GM19467 (cell line): ENCODE measurements at regions not wholly inside any gene's neighbourhood (a gene's known extent, or its start where the extent isn't known, plus 50 kb on each side); places are given as distances from the start of the nearest gene placed in this dataset.

ENCODE experiments used
- ATAC-seq: cut with Tn5 transposase; IDR thresholded peaks from one replicate; pipeline ENCODE4 v1.9.1; 2021; ENCODE audit warnings: mild to moderate bottlenecking, moderate library complexity; ENCODE audit not compliant: unreplicated experiment

DNA sequence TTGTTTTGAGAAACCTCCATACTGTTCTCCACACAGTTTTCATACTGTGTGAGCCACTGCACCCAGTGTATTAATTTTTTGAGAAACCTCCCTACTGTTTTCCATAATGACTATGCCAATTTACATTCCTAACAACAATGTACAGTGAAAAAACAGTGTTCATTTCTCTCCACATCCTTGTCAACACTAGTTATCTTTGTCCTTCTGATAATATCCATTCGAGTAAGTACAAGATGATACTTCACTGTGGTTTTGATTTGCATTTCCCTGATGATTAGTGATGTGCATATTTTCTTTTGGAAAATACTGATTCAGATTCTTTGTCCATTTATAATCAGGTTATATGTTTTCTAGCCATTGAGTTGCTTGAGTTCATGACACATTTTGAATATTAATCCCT, 462.0 kb downstream of the CDH11 start:
- ATAC-seq: no peak

DNA sequence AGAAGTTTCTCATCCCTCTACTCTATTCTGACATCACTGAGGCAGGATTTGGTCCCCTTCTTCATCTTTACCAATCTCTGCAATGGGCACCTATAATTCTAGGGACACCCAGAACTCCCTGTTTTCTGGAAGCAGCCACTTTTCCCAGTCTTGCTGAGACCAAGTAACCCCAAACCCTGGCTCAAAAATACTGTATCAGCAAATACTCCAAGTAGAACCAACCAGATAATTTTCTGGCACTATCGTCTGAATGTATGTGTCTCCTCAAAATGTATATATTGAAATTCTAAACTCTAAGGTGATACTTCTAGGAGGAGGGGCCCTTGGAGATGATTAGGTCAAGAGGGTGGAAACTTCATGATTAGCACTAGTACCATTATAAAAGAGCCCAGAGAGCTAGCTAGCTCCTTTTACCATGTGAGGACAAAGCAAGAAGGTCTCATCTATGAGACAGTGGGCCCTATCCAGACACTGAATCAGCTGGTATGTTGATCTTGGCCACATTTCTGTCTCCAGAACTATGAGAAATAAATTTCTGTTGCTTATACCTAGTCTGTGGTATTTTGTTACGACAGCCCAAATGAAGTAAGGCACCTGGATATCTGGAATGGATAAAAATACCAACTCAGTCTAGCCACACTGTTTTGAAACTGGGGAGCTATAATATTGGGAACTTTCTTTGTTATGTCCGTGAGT, 464.4 kb downstream of the CDH11 start:
- ATAC-seq: no peak

DNA sequence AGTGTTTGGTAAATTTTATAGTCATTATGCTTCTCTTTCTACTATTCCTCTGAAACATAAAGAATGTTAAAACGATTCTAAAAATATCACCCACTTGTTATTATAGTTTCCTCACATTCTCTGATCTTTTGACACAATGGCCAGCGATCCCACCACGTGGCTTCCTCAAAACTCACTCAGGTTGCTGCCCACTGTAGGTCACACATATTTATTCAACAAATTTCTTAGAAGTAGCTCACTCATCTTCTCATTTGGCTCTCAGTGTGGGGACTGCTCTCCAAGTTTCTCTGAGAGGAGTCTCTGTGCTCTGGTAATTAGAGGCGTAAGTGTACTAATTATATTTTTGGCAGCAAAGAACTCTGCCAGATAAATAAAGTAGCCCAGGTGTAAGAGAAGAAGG, 465.4 kb downstream of the CDH11 start:
- ATAC-seq: no peak

DNA sequence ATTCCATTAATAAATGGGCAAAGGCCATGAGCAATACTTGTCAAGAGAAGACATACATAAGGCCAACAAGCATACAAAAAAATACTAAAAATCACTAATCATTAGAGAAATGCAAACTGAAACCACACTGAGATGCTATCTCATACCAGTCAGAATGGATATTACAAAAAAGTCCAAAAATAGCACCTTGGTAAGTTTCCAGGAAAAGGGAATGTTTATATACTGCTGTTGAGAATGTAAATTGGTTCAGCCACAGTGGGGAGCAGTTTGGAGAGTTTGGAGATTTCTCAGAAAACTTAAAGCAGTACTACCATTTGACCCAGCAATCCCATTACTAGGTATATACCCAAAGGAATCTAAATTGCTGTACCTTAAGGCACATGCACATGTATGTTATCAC, 467.7 kb downstream of the CDH11 start:
- no peak for ATAC-seq

DNA sequence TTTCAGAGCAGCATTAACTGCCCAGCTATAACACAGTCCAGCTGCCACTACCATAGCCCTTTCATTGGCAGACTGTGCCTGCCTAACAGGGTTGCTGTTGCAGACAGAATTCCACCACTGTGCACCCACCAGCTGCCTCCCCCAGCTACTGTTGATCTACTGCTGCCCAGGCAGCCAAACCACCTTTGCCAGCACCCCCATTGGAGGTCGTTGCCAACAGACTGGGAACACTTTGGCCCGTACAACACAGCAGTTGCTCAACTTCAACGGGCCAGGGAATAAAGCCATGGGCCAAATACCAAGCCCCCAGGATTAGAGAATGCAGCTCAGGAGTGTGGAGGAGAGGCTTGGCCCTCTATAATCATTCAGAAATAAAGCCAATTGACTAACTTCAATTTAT, 473.6 kb downstream of the CDH11 start:
- ATAC-seq: no peak

DNA sequence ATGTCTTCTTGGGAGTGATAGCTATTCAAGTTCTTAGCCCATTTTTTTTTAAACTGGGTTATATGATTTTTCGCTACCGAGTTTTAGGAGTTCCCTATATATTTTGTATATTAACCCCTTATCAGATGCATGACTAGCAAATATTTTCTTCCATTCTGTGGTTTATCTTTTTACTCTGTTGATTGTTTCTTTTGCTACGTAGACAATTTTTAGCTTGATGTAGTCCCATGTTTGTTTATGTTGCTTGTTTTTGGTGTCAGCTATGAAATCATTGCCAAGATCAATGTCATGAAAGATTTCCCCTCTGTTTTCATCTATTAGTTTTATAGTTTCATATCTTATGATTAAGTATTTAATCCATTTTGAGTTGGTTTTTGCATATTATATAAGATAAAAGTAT, 480.5 kb downstream of the CDH11 start:
- no peak for ATAC-seq

DNA sequence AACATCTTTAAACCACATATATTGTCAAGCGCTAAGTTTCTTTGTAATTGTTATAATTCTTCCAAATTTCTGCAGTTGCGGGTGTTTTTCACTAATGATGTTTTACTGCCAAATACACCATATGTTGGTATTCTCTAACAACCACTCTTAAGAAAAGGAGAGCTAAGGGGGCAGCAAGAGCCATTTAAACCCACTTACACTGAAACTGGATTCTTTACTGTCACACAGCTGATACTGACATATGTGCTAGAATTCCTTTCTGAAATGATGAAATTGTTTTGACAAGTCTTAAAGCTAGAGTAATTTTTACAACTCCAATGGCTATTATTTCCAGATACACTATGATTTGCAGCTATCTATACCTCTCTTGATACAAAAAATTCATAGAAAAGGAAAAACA, 483.1 kb downstream of the CDH11 start:
- ATAC-seq: no peak

DNA sequence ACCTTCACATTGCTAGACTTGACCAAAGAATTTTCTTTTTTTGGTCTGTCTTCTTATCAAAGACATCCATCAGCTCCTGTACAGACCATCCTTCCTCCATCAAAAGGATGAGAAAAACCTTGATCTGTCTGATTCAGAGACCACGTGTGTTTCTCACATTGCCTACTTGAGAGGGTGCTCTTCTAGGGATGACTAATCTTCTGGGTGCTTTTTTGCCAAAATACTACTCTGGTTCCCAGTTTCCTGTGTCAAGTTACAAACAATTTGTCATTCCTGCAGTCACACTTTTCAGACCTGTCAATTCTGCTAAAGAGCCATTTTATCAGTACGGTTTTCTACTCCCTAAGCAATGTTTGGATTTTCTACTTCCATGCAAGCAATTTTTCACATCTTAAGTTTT, 492.2 kb downstream of the CDH11 start:
- no peak for ATAC-seq

DNA sequence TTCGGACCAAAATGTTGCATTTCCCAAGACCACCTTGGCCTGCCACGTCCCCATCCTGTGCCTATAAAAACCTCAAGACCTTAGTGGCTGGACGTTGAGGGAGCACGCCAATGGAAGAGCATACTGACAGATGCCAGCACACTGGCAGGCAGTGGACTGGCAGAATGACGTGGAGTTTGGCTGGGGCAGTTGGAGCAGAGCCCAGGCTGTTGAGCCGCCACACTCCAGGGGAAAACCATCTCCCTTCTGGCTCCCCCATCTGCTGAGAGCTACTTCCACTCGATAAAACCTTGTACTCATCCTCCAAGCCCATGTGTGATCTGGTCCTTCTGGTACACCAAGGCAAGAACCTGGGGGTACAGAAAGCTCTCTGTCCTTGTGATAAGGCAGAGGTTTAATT, 494.1 kb downstream of the CDH11 start:
- ATAC-seq: no peak

DNA sequence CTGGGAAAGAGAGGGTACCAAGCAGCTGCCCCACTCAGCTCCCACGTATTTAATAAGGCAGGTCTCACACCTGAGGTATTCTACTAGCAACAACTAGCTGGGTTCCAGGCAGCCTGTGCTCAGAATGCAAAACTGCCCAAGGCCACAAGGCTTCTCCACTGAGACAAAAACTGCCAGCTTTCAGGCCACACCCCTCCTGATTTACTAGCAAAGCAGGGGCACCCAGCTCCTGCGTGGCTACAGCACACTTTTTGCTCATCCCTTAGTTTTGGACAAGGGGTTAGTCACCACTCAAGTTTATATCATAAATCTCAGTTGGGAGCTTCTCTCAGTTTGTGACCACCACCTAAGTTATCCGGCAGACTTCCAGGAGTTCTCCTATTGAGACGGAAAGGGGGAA, 494.6 kb downstream of the CDH11 start:
- ATAC-seq: no peak

DNA sequence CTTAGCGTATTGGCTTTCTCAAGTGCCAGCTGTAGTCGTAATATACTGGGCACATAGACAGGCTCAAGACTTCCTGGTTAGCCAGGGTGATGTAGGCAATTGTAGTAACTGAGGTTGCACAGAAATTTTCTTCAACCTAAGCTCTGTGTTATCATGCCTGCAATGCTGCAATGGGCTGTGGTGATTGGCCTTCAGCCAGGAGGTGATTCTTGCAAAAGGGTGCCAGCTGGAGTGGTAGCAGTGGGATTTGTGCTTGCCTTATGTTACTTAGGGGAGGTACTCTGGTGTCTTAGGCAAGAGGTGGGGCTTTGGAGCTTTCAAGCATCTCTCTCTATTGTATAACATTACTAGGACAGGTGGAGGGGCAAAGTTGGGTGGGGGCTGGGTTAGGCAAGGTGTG, 495.1 kb downstream of the CDH11 start:
- ATAC-seq: no peak

DNA sequence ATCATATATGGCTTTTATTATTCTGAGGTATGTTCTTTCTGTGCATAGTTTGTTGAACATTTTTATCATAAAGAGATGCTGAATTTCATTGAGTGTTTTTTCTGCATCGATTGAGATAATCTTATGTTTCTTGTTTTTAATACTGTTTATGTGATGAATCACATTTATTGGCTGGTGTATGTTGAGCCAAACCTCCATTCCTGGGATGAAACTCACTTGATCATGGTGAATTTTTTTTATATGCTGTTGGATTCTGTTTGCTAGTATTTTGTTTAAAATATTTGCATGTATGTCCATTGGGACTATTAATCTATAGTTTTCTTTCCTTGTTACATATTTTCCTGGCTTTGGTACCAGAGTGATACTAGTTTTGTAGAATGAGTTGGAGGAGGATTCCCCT, 500.2 kb downstream of the CDH11 start:
- no peak for ATAC-seq

DNA sequence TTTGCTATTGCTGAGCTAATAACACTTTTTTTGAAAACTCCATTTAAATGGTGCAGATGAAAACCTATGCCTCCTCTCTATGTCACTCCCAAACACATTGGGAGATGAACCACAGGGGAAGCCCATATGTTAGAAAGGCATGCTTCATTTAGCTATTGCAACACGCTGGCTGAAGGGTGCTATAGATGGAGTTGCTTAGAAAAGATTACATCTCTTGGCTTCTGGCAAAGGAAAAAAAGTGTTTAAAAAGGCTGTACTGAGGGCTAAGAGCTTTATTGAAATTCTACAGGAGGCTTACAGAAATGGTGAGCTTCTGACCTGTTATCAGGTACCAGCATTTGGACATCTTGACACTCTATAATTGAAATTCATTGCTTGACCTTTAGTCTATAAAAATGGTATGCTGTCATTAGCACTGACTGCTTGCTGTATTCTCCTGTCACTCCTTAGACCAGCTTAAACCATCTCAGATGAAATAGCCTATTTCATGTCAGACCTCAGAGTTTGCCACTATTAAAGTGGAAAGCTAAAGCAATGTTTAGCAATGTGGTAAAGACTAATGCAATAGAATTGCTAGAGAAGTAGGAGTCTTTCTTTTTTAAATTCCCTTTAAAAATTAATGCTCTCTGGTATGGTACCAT, 503.9 kb downstream of the CDH11 start:
- no peak for ATAC-seq

DNA sequence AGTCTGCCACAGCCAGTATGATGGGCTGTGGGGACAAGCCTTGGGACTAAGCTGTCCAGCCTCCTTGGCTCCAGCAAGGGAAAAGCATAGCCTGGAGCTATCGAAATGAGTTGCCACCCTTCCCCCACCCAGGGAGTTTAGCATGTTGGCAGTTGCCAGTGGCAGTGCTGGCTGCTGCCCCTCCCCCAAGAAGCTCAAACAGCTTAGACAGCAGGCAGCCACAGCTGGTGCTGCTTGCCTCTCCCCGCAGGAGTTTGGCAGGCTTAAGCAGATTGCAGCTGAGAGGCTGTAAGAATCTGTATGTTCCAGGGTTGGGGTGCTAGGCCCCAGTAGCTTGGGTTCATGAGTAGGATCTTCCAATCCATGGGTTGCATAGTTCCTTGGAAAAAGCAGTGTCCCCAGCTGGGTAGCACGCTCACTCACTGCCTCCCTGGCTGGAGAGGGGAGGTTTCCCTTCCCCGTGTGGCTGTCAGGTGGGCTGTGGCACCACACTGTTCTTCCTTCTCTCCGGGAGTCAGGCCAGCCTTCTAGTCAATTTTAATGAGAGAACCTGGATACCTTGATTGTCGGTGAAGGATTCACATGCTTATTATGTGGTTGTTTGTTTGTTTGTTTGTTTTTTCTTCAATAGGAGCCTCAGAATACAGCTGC, 506.1 kb downstream of the CDH11 start:
- no peak for ATAC-seq

DNA sequence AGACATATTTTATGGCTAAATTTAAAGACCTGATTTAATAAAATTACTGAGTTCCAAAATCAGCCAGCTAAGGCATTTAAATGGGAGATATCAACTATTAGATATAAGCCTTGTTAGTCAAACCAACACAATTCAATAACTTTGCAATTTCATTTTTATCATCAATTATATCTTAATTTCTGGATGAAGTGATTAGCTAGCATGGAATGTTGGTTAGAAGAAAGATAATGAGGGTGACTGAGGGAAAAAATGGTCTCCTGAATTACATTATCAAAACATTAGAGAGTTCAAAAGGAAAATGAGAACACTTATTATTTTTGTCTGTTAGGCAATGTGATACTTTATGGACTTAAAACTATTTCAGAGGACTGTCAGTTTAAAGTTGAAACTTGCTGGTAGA, 525.7 kb downstream of the CDH11 start:
- ATAC-seq: no peak

DNA sequence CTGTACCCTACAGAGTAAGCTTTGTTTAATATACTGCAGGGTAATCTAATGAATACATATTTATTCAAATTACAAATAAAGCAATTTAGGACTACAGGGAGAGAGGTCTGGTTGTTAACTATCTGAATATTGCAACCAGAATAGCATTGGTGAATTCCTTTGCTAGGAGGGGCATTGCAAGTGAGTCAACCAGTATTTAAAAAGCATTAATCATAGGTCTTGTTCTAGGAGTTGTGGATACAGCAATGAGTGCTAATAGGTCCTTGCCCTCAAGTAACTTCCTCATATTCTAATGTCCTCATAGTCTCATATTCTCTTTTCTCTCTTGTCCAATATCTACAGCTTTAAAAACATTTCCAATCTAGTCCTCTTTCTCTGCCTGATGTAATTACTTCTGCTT, 531.4 kb downstream of the CDH11 start:
- no peak for ATAC-seq

DNA sequence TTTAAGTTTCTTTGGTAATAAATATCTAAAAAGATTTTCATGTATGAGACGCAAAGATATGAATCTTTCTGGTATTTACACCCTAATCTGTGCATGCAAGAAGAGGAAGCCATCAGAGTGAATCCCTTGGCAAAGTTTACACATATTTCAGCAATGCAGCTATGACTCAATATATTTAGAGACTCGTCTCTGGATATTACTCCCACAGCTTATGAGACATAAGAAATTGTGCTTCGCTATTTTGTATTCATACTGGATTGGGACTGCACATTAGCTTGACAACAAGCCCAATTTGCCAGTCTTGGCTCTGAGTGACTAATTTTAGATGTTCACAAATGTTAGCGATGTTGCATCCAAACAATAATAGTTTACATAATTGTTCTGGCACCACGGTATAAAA, 532.0 kb downstream of the CDH11 start:
- no peak for ATAC-seq

DNA sequence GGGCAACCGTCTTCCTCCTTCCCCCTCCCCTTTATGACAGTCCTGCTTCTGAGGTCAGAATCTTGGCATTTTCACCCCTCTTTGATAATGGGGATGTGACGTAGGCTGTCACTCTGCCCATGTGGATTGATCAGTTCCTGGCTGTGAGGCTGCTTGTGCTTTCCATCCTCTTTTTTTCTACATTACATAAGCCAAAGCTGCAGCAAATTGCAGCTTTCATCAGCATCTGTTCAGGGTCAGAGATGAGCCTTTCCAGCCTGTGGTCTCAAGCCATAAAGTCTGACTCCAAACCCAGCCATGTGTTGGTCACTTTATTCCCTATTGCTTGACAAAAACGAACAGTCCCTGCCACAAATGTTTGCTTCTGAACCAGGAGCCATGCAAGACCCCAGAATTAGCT, 535.1 kb downstream of the CDH11 start:
- no peak for ATAC-seq

DNA sequence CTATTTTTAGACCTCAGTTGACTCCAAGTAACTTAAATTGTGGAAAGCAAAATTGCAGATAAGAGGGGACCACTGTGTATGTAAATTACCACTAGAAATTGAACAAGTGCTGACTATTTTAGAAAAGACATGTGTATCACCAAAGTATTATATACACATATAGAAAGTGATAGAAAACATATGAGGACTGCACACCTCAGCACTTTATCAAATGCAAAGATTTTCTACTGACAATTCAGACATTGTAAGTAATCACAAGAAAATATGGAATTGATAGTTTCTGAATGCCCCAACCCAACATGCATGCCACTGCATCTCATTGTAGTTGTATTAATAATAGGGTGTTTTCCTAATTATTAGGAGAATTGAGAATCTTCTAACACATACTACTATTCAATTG, 536.5 kb downstream of the CDH11 start:
- ATAC-seq: no peak

DNA sequence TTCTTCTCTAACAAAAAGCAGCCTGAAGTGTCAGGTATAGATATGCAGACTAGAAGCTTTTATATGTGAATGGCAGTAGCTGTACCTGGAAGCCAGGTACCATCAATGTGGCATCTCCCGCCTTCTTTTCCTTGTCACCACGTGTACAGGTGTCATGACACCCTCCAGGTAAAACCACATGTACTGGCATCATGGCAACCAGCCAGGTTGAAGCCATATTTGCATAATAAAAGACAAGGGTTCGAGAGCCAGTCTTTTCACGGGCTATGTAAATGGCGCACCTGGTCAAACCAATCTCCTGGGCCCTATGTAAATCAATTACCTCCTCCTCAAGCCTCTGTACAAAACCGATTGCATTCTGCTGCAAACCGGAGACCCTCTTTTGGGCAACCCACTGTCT, 541.3 kb downstream of the CDH11 start:
- no peak for ATAC-seq

DNA sequence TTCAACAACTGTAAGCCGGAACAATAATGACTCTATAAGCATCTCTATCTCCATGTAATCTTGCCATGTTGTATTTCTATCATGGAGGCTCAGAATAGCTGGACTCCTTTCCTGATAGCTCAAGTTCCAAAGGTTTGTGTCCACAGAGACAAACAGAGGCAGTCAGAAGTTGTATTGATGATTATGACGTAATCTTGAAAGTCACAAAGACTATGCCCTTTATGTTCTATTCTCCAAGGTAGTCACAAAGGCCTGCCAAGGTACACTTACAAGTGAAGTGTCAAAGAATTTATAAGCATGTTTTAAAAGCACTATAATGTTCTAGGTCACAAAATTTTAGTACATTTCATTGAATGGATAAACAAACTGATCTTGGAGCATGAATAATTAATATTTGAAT, 542.2 kb downstream of the CDH11 start:
- ATAC-seq: no peak

DNA sequence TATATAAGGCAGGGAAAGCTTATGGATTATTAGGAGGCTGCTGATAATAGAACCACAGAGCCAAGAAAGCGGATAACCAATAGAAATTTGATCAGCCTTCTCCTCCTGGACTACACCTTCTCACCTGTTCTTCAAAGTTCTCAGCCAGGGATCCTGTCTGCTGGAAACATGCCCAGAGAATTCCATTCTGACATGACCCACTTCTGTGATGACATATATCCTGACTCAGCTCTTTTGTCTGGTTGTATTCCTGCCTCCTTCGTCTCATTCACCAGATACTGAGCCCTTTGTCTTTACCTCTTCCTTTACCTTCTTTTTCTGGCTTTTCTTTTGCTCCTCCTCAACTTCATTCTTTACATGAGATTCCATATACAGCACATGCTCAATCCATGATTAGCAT, 576.1 kb downstream of the CDH11 start:
- ATAC-seq: no peak

DNA sequence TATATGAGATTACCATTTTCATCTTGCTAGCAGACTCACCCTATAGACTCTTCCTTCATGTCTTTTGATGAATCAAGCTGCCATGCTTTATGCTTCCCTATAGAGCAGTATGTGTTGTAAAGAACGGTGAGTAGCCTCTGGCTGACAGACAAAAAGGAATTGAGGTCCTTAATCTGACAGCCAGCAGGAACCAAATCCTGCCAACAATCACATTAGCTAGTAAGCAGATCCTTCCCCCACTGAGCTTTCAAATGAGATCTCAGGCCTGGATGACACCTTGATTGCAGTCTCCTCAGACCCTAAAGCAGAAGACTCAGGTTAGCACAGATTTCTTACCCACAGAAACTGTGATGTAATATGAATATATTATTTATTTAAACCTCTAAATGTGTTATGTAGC, 577.0 kb downstream of the CDH11 start:
- no peak for ATAC-seq
